ENCODE measurements at regions not wholly inside any gene's neighbourhood (a gene's known extent, or its start where the extent isn't known, plus 50 kb on each side); places are given as distances from the start of the nearest gene placed in this dataset.

- TF ChIP-seq CTCF (conservative IDR thresholded peaks at IDR 0.05; ENCODE audit: control insufficient read depth, insufficient read depth, low read depth, low read length) = no peak
- H3K4me3 ChIP-seq (ENCODE audit: control insufficient read depth, low read depth, low read length) = no peak overlapping the region
- no peak for DNase-seq (ENCODE audit: low read depth)
Observed at GRCh38 chr5:161235569-161235968, 311.0 kb downstream of the GABRB2 start.

GRCh38 chr5:161233553-161233952, 313.0 kb downstream of the GABRB2 start:
- DNase-seq (ENCODE audit: low read depth) = no peak
- no peak for TF ChIP-seq CTCF (conservative IDR thresholded peaks at IDR 0.05; ENCODE audit: control insufficient read depth, insufficient read depth, low read depth, low read length)
- no peak overlapping the region for H3K4me3 ChIP-seq (ENCODE audit: control insufficient read depth, low read depth, low read length)

- no peak for DNase-seq (ENCODE audit: low read depth)
- H3K4me3 ChIP-seq (ENCODE audit: control insufficient read depth, low read depth, low read length) = no peak overlapping the region
- no peak for TF ChIP-seq CTCF (conservative IDR thresholded peaks at IDR 0.05; ENCODE audit: control insufficient read depth, insufficient read depth, low read depth, low read length)
Observed at GRCh38 chr5:161230221-161230620, 316.3 kb downstream of the GABRB2 start.

GRCh38 chr5:161219816-161220215, 326.7 kb downstream of the GABRB2 start:
- H3K4me3 ChIP-seq (ENCODE audit: control insufficient read depth, low read depth, low read length) = no peak overlapping the region
- TF ChIP-seq CTCF (conservative IDR thresholded peaks at IDR 0.05; ENCODE audit: control insufficient read depth, insufficient read depth, low read depth, low read length) = no peak
- DNase-seq (ENCODE audit: low read depth) = no peak

GRCh38 chr5:161216877-161217276, 329.6 kb downstream of the GABRB2 start:
- TF ChIP-seq CTCF (conservative IDR thresholded peaks at IDR 0.05; ENCODE audit: control insufficient read depth, insufficient read depth, low read depth, low read length) = no peak
- DNase-seq (ENCODE audit: low read depth) = no peak
- H3K4me3 ChIP-seq (ENCODE audit: control insufficient read depth, low read depth, low read length) = no peak overlapping the region

- no peak for TF ChIP-seq CTCF (conservative IDR thresholded peaks at IDR 0.05; ENCODE audit: control insufficient read depth, insufficient read depth, low read depth, low read length)
- H3K4me3 ChIP-seq (ENCODE audit: control insufficient read depth, low read depth, low read length) = no peak overlapping the region
- DNase-seq (ENCODE audit: low read depth) = no peak
Observed at GRCh38 chr5:161212123-161212712, 334.3 kb downstream of the GABRB2 start.

GRCh38 chr5:161201558-161201957, 345.0 kb downstream of the GABRB2 start:
- no peak for DNase-seq (ENCODE audit: low read depth)
- TF ChIP-seq CTCF (conservative IDR thresholded peaks at IDR 0.05; ENCODE audit: control insufficient read depth, insufficient read depth, low read depth, low read length) = no peak
- H3K4me3 ChIP-seq (ENCODE audit: control insufficient read depth, low read depth, low read length) = no peak overlapping the region

All from fibroblast of mammary gland (primary cell).